ENCODE measurements at regions not wholly inside any gene's neighbourhood (a gene's known extent, or its start where the extent isn't known, plus 50 kb on each side); places are given as distances from the start of the nearest gene placed in this dataset.

- ChIA-PET POLR2A (no interaction called here), CTCF (no interaction called here)
- no peaks in the 10 kb centered on the region for H3K36me3 ChIP-seq (replicated peaks in 1 of 2; ENCODE audit: control extremely low read depth in 1 of 2, control insufficient read depth in 1 of 2, extremely low read depth in 1 of 2, insufficient read depth in 2 of 2, low read length in 1 of 2)
- Mint-ChIP-seq H3K4me3 (no peak overlapping the region), H3K27me3 (no peaks in the 10 kb centered on the region), H3K27ac (no peak overlapping the region), H3K9me3 (ENCODE audit: insufficient read depth) (peaks cover 3% of the 10 kb centered on the region), H3K4me1 (no peaks in the 10 kb centered on the region)
- H3K27ac ChIP-seq (ENCODE audit: low read length in 2 of 2), result no peak overlapping the region
- no peak overlapping the region for H3K4me3 ChIP-seq (ENCODE audit: control extremely low read depth in 1 of 5, extremely low read depth in 1 of 5, insufficient read depth in 1 of 5, low read depth in 2 of 5, low read length in 4 of 5)
- TF ChIP-seq EZH2 (IDR thresholded peaks at IDR 0.05; ENCODE audit: borderline replicate concordance, insufficient read depth, low read depth, low read length, poor library complexity, severe bottlenecking), result no peak
- TF ChIP-seq, protein P1, sequence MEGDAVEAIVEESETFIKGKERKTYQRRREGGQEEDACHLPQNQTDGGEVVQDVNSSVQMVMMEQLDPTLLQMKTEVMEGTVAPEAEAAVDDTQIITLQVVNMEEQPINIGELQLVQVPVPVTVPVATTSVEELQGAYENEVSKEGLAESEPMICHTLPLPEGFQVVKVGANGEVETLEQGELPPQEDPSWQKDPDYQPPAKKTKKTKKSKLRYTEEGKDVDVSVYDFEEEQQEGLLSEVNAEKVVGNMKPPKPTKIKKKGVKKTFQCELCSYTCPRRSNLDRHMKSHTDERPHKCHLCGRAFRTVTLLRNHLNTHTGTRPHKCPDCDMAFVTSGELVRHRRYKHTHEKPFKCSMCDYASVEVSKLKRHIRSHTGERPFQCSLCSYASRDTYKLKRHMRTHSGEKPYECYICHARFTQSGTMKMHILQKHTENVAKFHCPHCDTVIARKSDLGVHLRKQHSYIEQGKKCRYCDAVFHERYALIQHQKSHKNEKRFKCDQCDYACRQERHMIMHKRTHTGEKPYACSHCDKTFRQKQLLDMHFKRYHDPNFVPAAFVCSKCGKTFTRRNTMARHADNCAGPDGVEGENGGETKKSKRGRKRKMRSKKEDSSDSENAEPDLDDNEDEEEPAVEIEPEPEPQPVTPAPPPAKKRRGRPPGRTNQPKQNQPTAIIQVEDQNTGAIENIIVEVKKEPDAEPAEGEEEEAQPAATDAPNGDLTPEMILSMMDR (IDR thresholded peaks at IDR 0.05), result no peak
- peaks cover 0 to 4% (median 2%) of the 10 kb centered on the region in 3 donors for H3K9me3 ChIP-seq (ENCODE audit: control extremely low read depth in 1 of 3, control insufficient read depth in 2 of 3, insufficient read depth in 1 of 3, low read length in 2 of 3)
- H3K4me2 ChIP-seq (replicated peaks; ENCODE audit: low read depth, low read length, poor library complexity, severe bottlenecking), result no peak overlapping the region
- DNase-seq (no peak), ATAC-seq (ENCODE audit: low read depth) (no peak)
- H3K27me3 ChIP-seq (replicated peaks in 1 of 4; ENCODE audit: control extremely low read depth in 1 of 4, control insufficient read depth in 3 of 4, insufficient read depth in 4 of 4, low read length in 3 of 4), result no peaks in the 10 kb centered on the region
- no peaks in the 10 kb centered on the region for H4K20me1 ChIP-seq (ENCODE audit: control insufficient read depth, insufficient read depth, low read length, poor library complexity, severe bottlenecking)
- H3K4me1 ChIP-seq (ENCODE audit: control insufficient read depth in 2 of 2, insufficient read depth in 2 of 2, low read length in 2 of 2), result no peaks in the 10 kb centered on the region
- no peaks in the 10 kb centered on the region for H3K79me2 ChIP-seq (ENCODE audit: control insufficient read depth, insufficient read depth, low read length)
- WGBS (ENCODE audit: insufficient coverage), result 86% methylated on average over 2 of the region's 3 CpGs
- no peak overlapping the region for H2AFZ ChIP-seq (ENCODE audit: insufficient read depth, low read depth, low read length, poor library complexity, severe bottlenecking)
- H3K9ac ChIP-seq (ENCODE audit: low read length), result no peak overlapping the region
- intact Hi-C loops (cut with micrococcal nuclease), result no loop called here
Observed at GRCh38 chr3:96169111-96169766, 645.2 kb upstream of the EPHA6 start.

DNA sequence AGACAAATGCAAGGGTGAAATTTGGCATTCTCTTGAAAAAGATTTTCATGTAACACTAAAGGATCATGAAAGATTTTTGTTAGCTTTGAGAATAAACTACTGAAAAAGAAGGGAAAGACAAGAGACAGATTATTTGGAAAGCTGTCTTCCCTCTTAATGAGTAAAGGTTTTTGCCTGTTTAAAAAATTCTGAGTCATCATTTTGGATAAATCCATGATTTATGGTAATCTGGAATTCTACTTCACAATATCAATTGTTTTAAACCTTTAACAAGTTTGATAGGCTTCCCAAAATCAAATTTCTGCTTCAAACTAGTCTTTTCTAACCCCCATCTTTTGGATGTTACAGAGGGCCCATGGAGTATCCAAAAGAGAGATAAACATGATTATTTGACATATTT is 641.5 kb upstream of the EPHA6 start:
- Histone ChIP-seq H4K20me1 (ENCODE audit: control insufficient read depth, insufficient read depth, low read length, poor library complexity, severe bottlenecking) (no peaks in the 10 kb centered on the region), H3K79me2 (ENCODE audit: control insufficient read depth, insufficient read depth, low read length) (no peaks in the 10 kb centered on the region), H3K4me2 (replicated peaks; ENCODE audit: low read depth, low read length, poor library complexity, severe bottlenecking) (no peak overlapping the region), H3K4me3 (ENCODE audit: control extremely low read depth in 1 of 5, extremely low read depth in 1 of 5, insufficient read depth in 1 of 5, low read depth in 2 of 5, low read length in 4 of 5) (no peak overlapping the region), H2AFZ (ENCODE audit: insufficient read depth, low read depth, low read length, poor library complexity, severe bottlenecking) (no peak overlapping the region), H3K9me3 (ENCODE audit: control extremely low read depth in 1 of 3, control insufficient read depth in 2 of 3, insufficient read depth in 1 of 3, low read length in 2 of 3) (peaks cover 1 to 9% (median 2%) of the 10 kb centered on the region in 3 donors), H3K27me3 (replicated peaks in 1 of 4; ENCODE audit: control extremely low read depth in 1 of 4, control insufficient read depth in 3 of 4, insufficient read depth in 4 of 4, low read length in 3 of 4) (no peaks in the 10 kb centered on the region), H3K36me3 (replicated peaks in 1 of 2; ENCODE audit: control extremely low read depth in 1 of 2, control insufficient read depth in 1 of 2, extremely low read depth in 1 of 2, insufficient read depth in 2 of 2, low read length in 1 of 2) (no peaks in the 10 kb centered on the region), H3K9ac (ENCODE audit: low read length) (no peak overlapping the region), H3K27ac (ENCODE audit: low read length in 2 of 2) (no peak overlapping the region), H3K4me1 (ENCODE audit: control insufficient read depth in 2 of 2, insufficient read depth in 2 of 2, low read length in 2 of 2) (no peaks in the 10 kb centered on the region)
- CTCF ChIA-PET, result no interaction called here
- DNase-seq (no peak), ATAC-seq (ENCODE audit: low read depth) (no peak)
- TF ChIP-seq, protein P1 (IDR thresholded peaks at IDR 0.05), result no peak
- TF ChIP-seq EZH2 (IDR thresholded peaks at IDR 0.05; ENCODE audit: borderline replicate concordance, insufficient read depth, low read depth, low read length, poor library complexity, severe bottlenecking), result no peak
- Mint-ChIP-seq H3K4me3 (no peak overlapping the region), H3K9me3 (ENCODE audit: insufficient read depth) (peaks cover 3% of the 10 kb centered on the region), H3K27ac (no peak overlapping the region), H3K4me1 (no peaks in the 10 kb centered on the region), H3K27me3 (no peaks in the 10 kb centered on the region)
- POLR2A ChIA-PET, result no interaction called here
- intact Hi-C loops (cut with micrococcal nuclease), result no loop called here

Measured in B cell (primary cell).